ENCODE measurements at regions not wholly inside any gene's neighbourhood (a gene's known extent, or its start where the extent isn't known, plus 50 kb on each side); places are given as distances from the start of the nearest gene placed in this dataset.

DNA sequence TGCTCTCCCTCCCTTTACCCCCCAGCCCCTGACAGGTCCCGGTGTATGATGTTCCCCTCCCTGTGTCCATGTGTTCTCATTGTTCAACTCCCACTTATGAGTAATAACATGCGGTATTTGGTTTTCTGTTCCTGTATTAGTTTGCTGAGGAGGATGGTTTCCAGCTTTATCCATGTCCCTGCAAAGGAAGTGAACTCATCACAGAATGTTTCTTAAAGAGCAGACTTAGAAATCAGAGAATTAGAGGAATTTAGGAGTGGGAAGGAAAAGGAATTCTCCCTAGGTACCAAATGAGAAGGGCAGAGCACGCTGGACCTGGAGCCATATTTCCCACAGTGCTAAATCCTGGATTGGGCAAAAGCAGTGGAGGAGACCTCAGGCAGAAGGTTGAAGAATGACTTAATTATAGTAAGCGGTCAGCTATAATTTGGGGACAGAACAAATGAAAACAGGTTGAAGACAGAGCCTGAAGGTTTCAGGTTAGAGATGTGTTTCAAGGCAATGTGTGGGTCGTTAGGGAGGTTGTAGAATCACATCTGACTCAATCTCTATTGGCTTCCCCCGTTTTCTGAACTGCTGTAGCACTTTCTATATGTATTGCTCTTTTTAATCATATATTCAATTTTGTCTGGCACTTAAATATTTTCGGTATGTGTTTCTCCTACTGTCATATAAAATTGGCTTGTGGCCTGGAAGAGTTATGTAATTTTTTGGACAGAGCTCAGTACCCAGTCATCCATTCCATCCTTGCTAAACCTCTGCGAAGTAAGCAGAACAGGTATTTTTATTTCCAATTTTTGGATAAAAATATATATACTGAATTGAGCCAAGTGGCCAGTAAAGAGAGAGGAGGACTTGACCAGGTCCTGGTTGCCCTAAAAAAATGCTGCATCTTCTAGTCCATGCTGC lies 210.5 kb upstream of the KLF6 start:
- DNase-seq (ENCODE audit: low read depth), result peak; percentile 38
- TF ChIP-seq, protein P1, sequence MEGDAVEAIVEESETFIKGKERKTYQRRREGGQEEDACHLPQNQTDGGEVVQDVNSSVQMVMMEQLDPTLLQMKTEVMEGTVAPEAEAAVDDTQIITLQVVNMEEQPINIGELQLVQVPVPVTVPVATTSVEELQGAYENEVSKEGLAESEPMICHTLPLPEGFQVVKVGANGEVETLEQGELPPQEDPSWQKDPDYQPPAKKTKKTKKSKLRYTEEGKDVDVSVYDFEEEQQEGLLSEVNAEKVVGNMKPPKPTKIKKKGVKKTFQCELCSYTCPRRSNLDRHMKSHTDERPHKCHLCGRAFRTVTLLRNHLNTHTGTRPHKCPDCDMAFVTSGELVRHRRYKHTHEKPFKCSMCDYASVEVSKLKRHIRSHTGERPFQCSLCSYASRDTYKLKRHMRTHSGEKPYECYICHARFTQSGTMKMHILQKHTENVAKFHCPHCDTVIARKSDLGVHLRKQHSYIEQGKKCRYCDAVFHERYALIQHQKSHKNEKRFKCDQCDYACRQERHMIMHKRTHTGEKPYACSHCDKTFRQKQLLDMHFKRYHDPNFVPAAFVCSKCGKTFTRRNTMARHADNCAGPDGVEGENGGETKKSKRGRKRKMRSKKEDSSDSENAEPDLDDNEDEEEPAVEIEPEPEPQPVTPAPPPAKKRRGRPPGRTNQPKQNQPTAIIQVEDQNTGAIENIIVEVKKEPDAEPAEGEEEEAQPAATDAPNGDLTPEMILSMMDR (IDR thresholded peaks at IDR 0.05; ENCODE audit: control insufficient read depth, insufficient read depth, low read depth, low read length, missing control alignments), result no peak
- no peak overlapping the region for H3K4me3 ChIP-seq (ENCODE audit: control insufficient read depth, low read depth, low read length)

DNA sequence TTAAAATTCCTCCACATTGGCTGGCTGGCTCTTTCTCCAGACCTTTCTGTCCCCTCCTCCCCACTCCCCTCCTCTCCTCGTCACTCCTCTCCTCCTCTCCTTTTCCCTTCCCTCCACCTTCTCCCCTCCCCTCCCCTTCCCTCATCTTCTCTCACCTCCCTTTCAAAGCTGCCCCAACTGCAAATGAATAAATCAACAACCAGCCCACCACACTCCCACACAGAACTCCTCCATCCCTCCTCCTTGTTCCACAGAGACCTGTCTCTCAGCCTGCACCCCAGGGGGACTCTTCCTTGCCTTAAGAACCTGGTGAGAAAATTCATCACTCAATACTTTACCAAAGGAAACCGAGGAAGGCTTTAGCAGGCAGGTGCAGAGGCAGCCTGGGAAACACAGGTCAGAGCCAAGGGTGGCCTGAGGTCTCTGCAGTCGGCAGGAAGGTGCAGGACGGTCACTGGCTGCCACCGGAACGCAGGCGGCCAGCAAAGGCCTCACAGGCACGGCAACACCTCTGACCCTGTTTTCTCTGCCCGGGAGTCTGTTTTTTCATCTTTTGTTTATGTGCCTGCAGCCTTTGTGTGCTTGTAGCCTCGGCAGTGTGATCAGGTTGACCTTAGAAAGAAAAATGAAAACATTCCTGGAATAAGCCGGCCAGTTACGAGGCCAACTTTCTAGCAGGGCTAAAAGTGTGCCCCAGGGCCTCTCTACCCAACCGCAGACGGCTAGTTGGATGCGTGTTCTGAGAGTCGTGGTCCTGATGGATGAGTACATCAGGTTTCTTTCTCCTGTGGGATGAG lies 207.6 kb upstream of the KLF6 start:
- no peak overlapping the region for H3K4me3 ChIP-seq (ENCODE audit: control insufficient read depth, low read depth, low read length)
- TF ChIP-seq, protein P1 (IDR thresholded peaks at IDR 0.05; ENCODE audit: control insufficient read depth, insufficient read depth, low read depth, low read length, missing control alignments), result no peak

DNA sequence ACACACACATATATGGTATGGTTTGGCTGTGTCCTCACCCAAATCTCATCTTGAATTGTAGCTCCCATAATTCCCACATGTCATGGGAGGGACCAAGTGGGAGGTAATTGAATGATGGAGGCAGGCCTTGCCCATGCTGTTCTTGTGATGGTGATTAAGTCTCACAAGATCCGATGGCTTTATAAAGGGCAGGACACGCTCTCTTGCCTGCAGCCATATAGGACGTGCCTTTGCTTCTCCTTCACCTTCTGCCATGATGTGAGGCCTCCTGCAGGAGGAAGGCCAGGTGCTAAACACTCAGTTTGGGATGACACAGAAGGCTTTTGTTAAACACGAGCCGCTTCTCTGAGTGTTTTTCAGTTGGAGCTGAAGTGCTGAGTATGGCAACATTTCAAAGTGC lies 205.3 kb upstream of the KLF6 start:
- no peak for DNase-seq (ENCODE audit: low read depth)
- TF ChIP-seq, protein P1 (IDR thresholded peaks at IDR 0.05; ENCODE audit: control insufficient read depth, insufficient read depth, low read depth, low read length, missing control alignments), result no peak
- H3K4me3 ChIP-seq (ENCODE audit: control insufficient read depth, low read depth, low read length), result no peak overlapping the region

More for the DNA sequence above, 207.6 kb upstream of the KLF6 start:
- DNase-seq (ENCODE audit: low read depth), result no peak

DNA sequence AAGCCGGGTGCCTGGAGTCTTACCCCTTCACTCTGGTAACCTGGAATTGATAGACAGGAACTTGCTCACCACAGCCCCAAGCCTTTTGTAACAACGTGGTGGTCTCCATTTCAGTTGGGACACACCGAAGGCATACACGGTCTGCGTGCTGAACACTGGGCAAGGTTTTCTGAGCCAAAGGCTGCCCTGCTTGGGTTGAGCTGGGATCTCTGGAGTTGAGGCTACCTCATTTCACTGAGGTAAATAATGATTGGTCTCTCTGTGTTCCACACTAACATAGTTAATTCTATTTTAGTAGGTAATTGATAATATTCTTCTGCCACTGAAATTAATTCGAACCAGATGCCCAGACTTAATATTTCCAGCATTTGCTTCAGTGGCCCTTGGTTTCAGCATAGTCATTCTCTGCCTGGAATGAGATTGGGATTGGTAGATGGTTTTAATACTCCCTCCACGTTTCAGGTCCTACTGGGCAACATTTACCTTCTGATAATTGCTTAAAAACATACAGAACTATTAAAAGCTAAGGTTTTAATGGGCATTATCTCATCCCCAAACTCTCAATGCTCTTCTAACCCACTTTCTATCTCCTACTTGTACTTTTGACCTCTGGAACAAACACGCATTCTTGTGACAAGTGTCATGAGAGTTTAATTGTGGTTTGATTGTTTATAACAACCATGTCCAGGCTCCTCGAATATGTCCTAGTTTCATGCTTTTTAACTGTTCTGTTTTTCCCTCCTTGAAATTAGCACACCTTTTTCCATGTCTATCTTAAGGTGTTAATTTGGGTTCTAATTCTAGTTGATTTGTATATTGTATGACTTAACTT lies 202.3 kb upstream of the KLF6 start:
- TF ChIP-seq, protein P1 (IDR thresholded peaks at IDR 0.05; ENCODE audit: control insufficient read depth, insufficient read depth, low read depth, low read length, missing control alignments), result no peak

DNA sequence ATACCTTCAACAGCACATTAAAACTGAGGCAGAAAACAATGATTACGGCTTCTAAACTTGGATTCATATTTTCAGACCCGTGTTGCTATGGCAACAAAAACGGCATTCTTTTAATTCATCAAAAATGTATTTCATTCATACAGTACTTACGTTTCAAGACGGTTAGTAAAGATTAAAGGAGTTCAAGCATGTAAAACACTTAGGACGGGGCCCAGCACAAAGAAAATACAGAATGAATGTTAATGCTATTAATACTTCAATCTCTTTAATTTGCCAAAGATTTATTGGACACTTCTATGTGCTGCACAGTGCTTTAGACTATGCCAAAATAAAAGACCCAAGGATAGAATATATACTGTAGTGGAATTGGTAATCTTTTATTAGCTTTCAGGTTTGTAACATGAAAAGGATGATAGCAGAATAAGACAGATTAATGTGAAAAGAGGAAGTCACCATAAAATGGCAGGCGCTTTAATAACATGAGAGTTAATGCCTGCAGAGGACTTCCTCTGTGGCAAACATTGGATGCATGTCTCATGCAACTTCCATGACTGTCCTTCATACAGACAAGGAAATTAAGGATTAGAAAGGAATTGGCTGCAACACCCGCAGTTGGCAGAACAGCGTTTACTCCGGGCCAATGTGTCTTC lies 201.6 kb upstream of the KLF6 start:
- TF ChIP-seq, protein P1 (IDR thresholded peaks at IDR 0.05; ENCODE audit: control insufficient read depth, insufficient read depth, low read depth, low read length, missing control alignments), result no peak
- H3K4me3 ChIP-seq (ENCODE audit: control insufficient read depth, low read depth, low read length), result no peak overlapping the region
- no peak for DNase-seq (ENCODE audit: low read depth)

More for the DNA sequence above, 202.3 kb upstream of the KLF6 start:
- DNase-seq (ENCODE audit: low read depth), result no peak
- no peak overlapping the region for H3K4me3 ChIP-seq (ENCODE audit: control insufficient read depth, low read depth, low read length)

Data from AG09309 (cell line).